Neuronal stem cell (in vitro differentiated cells): ENCODE measurements at regions not wholly inside any gene's neighbourhood (a gene's known extent, or its start where the extent isn't known, plus 50 kb on each side); places are given as distances from the start of the nearest gene placed in this dataset.
A peak's percentile ranks its signal among the peaks of the same experiment; 100 is the strongest.

Source experiments
- DNase-seq: peaks from one replicate; pipeline ENCODE4 v3.0.0-alpha.2; 2013; ENCODE audit warnings: low spot score
- H2AFZ ChIP-seq: one replicate; pipeline ENCODE4 v1.6.1; 2013; ENCODE audit warnings: mild to moderate bottlenecking, low read length, inconsistent platforms
- H2AK5ac ChIP-seq: 2 replicates; pipeline ENCODE4 v1.6.1; 2013; ENCODE audit warnings: low read depth, mild to moderate bottlenecking, inconsistent platforms, low read length, moderate library complexity, mixed read lengths
- H2BK120ac ChIP-seq: 2 replicates; pipeline ENCODE4 v1.6.1; 2013; ENCODE audit warnings: low read depth, mild to moderate bottlenecking, inconsistent platforms, low read length, moderate library complexity, mixed read lengths
- H2BK12ac ChIP-seq: one replicate; pipeline ENCODE4 v1.6.1; 2013; ENCODE audit warnings: low read length, inconsistent platforms
- H2BK15ac ChIP-seq: 2 replicates; pipeline ENCODE4 v1.6.1; 2013; ENCODE audit warnings: mild to moderate bottlenecking, low read length, inconsistent platforms, mixed read lengths
- H2BK5ac ChIP-seq: one replicate; pipeline ENCODE4 v1.6.1; 2013; ENCODE audit warnings: inconsistent platforms, mild to moderate bottlenecking, low read length, moderate library complexity
- H3K14ac ChIP-seq: one replicate; pipeline ENCODE4 v1.6.1; 2013; ENCODE audit warnings: low read length, inconsistent platforms
- H3K18ac ChIP-seq: 2 replicates; pipeline ENCODE4 v1.6.1; 2013; ENCODE audit warnings: low read length, inconsistent platforms
- H3K23ac ChIP-seq: 2 replicates; pipeline ENCODE4 v1.6.1; 2013; ENCODE audit warnings: low read depth, mild to moderate bottlenecking, mixed read lengths, low read length, inconsistent platforms; ENCODE audit not compliant: poor library complexity
- H3K27ac ChIP-seq: replicated peaks from 3 replicates; pipeline ENCODE4 v1.5.1; 2013; ENCODE audit warnings: low read length, inconsistent platforms
- H3K27me3 ChIP-seq, 3 experiments: 2 replicates each; pipeline ENCODE4 v1.6.1; 2013; ENCODE audit warnings: low read length in 3 of 3, mild to moderate bottlenecking in 2 of 3, inconsistent platforms in 1 of 3, low read depth in 1 of 3, mixed read lengths in 1 of 3, moderate library complexity in 1 of 3; ENCODE audit not compliant: control insufficient read depth in 3 of 3, insufficient read depth in 3 of 3
- H3K36me3 ChIP-seq, 2 donors: replicated peaks in 1 of 2; 2 replicates each; pipeline ENCODE4 v1.6.1; 2013; ENCODE audit warnings: low read length in 2 of 2; ENCODE audit not compliant: control insufficient read depth in 2 of 2, insufficient read depth in 2 of 2
- H3K4ac ChIP-seq: 2 replicates; pipeline ENCODE4 v1.6.1; 2013; ENCODE audit warnings: inconsistent platforms, mild to moderate bottlenecking, low read length, moderate library complexity
- H3K4me1 ChIP-seq, 2 donors: 1 replicate in 1 of 2; 2 replicates in 1 of 2; pipeline ENCODE4 v1.6.1; 2013; ENCODE audit warnings: low read length in 2 of 2, low read depth in 1 of 2; ENCODE audit not compliant: control insufficient read depth in 2 of 2, insufficient read depth in 1 of 2
- H3K4me2 ChIP-seq: one replicate; pipeline ENCODE4 v1.6.1; 2013; ENCODE audit warnings: mild to moderate bottlenecking, low read length, inconsistent platforms; ENCODE audit not compliant: insufficient read depth, poor library complexity, severe bottlenecking
- H3K4me3 ChIP-seq, 2 donors: 2 replicates each; pipeline ENCODE4 v1.5.1; 2013; ENCODE audit warnings: low read length in 2 of 2, mild to moderate bottlenecking in 2 of 2, inconsistent platforms in 1 of 2, moderate library complexity in 1 of 2
- H3K79me1 ChIP-seq: one replicate; pipeline ENCODE4 v1.6.1; 2013; ENCODE audit warnings: low read depth, mild to moderate bottlenecking, inconsistent platforms, low read length, moderate library complexity
- H3K9ac ChIP-seq: one replicate; pipeline ENCODE4 v1.6.1; 2013; ENCODE audit warnings: mild to moderate bottlenecking, low read depth, low read length, inconsistent platforms; ENCODE audit not compliant: poor library complexity
- H3K9me3 ChIP-seq, 2 donors: replicated peaks in 1 of 2; 2 replicates each; pipeline versions ENCODE3 to v1.6.1; 2013; ENCODE audit warnings: low read length in 2 of 2, mild to moderate bottlenecking in 2 of 2, inconsistent platforms in 1 of 2, low read depth in 1 of 2, mixed read lengths in 1 of 2, moderate library complexity in 1 of 2; ENCODE audit not compliant: control insufficient read depth in 2 of 2, insufficient read depth in 1 of 2
- H4K8ac ChIP-seq: one replicate; pipeline ENCODE4 v1.6.1; 2013; ENCODE audit warnings: low read depth, mild to moderate bottlenecking, inconsistent platforms, low read length, moderate library complexity
- H4K91ac ChIP-seq: one replicate; pipeline ENCODE4 v1.6.1; 2013; ENCODE audit warnings: low read length, low read depth, mild to moderate bottlenecking, inconsistent platforms; ENCODE audit not compliant: poor library complexity
- WGBS, 2 donors: extraction: QIAGEN DNeasy Blood & Tissue Kit; methylation state at CpG; one replicate each; pipeline ENCODE4 v1.1.7; 2013; ENCODE audit warnings: missing lambda C conversion rate in 2 of 2, mixed read lengths in 1 of 2; ENCODE audit not compliant: insufficient read length in 2 of 2, insufficient replicate concordance in 1 of 2; ENCODE audit errors: extremely low coverage in 2 of 2; 5-methylcytosine and 5-hydroxymethylcytosine counted together

- no peak overlapping the region for H4K91ac ChIP-seq
- DNase-seq = no peak
- no peak overlapping the region for H4K8ac ChIP-seq
- H3K4me3 ChIP-seq = no peak overlapping the region
- H3K9me3 ChIP-seq = no peaks in the 10 kb centered on the region
- no peak overlapping the region for H3K4ac ChIP-seq
- H3K79me1 ChIP-seq = no peaks in the 10 kb centered on the region
- H3K27me3 ChIP-seq = no peaks in the 10 kb centered on the region
- H2BK12ac ChIP-seq = no peak overlapping the region
- no peak overlapping the region for H2AFZ ChIP-seq
- no peaks in the 10 kb centered on the region for H3K36me3 ChIP-seq
- H2BK5ac ChIP-seq = no peak overlapping the region
- H3K9ac ChIP-seq = no peak overlapping the region
- H3K14ac ChIP-seq = no peak overlapping the region
- WGBS, 2 donors = no CpG with 5 or more reads among the region's 2 CpGs
- H2AK5ac ChIP-seq = no peak overlapping the region
- H3K18ac ChIP-seq = no peak overlapping the region
- H3K4me1 ChIP-seq = no peaks in the 10 kb centered on the region
- H3K27ac ChIP-seq = no peak overlapping the region
- no peak overlapping the region for H3K23ac ChIP-seq
- H2BK15ac ChIP-seq = no peak overlapping the region
- H2BK120ac ChIP-seq = no peak overlapping the region
- no peak overlapping the region for H3K4me2 ChIP-seq
Measured at GRCh38 chr1:96411006-96411405, 310.6 kb upstream of the PTBP2 start.

GRCh38 chr1:96414598-96414997 is 307.0 kb upstream of the PTBP2 start:
- H2BK5ac ChIP-seq = no peak overlapping the region
- DNase-seq = no peak
- no peak overlapping the region for H3K23ac ChIP-seq
- H2AK5ac ChIP-seq = peak overlapping the region; percentile 13
- H3K9ac ChIP-seq = no peak overlapping the region
- H3K4me3 ChIP-seq = no peak overlapping the region
- H3K27me3 ChIP-seq = no peaks in the 10 kb centered on the region
- no peak overlapping the region for H3K4ac ChIP-seq
- peak overlapping the region; percentile 35 for H2BK12ac ChIP-seq
- no peaks in the 10 kb centered on the region for H3K4me1 ChIP-seq
- no CpG with 5 or more reads among the region's 6 CpGs for WGBS, 2 donors
- H2BK120ac ChIP-seq = no peak overlapping the region
- H3K36me3 ChIP-seq = no peaks in the 10 kb centered on the region
- H3K79me1 ChIP-seq = no peaks in the 10 kb centered on the region
- H2BK15ac ChIP-seq = peak overlapping the region; percentile 54
- H3K18ac ChIP-seq = no peak overlapping the region
- no peaks in the 10 kb centered on the region for H3K9me3 ChIP-seq
- no peak overlapping the region for H4K8ac ChIP-seq
- H3K27ac ChIP-seq = no peak overlapping the region
- H4K91ac ChIP-seq = no peak overlapping the region
- H3K4me2 ChIP-seq = no peak overlapping the region
- H2AFZ ChIP-seq = no peak overlapping the region
- no peak overlapping the region for H3K14ac ChIP-seq

GRCh38 chr1:96416111-96416595 is 305.4 kb upstream of the PTBP2 start:
- Histone ChIP-seq H3K9me3 (no peaks in the 10 kb centered on the region), H3K4ac (no peak overlapping the region), H2AK5ac (no peak overlapping the region), H4K8ac (no peak overlapping the region), H3K4me1 (no peaks in the 10 kb centered on the region), H2BK120ac (no peak overlapping the region), H3K23ac (no peak overlapping the region), H3K4me3 (no peak overlapping the region), H4K91ac (no peak overlapping the region), H3K36me3 (no peaks in the 10 kb centered on the region), H3K27ac (no peak overlapping the region), H3K79me1 (no peaks in the 10 kb centered on the region), H2BK5ac (no peak overlapping the region), H3K4me2 (no peak overlapping the region), H3K14ac (no peak overlapping the region), H3K18ac (no peak overlapping the region), H3K9ac (no peak overlapping the region), H3K27me3 (no peaks in the 10 kb centered on the region), H2AFZ (no peak overlapping the region), H2BK15ac (no peak overlapping the region), H2BK12ac (no peak overlapping the region)
- WGBS, 2 donors = no CpG with 5 or more reads among the region's 5 CpGs
- DNase-seq = no peak

GRCh38 chr1:96416701-96417444 is 304.7 kb upstream of the PTBP2 start:
- Histone ChIP-seq H3K14ac (no peak overlapping the region), H3K36me3 (no peaks in the 10 kb centered on the region), H2AK5ac (no peak overlapping the region), H2BK120ac (no peak overlapping the region), H3K27ac (no peak overlapping the region), H3K4me3 (no peak overlapping the region), H3K27me3 (no peaks in the 10 kb centered on the region), H3K4ac (no peak overlapping the region), H3K18ac (no peak overlapping the region), H4K91ac (no peak overlapping the region), H3K23ac (no peak overlapping the region), H2AFZ (no peak overlapping the region), H2BK12ac (no peak overlapping the region), H3K9me3 (no peaks in the 10 kb centered on the region), H3K4me2 (no peak overlapping the region), H3K4me1 (no peaks in the 10 kb centered on the region), H2BK15ac (no peak overlapping the region), H4K8ac (no peak overlapping the region), H3K79me1 (no peaks in the 10 kb centered on the region), H3K9ac (no peak overlapping the region), H2BK5ac (no peak overlapping the region)
- no CpG with 5 or more reads among the region's 5 CpGs for WGBS, 2 donors
- DNase-seq = no peak
